Transverse colon (tissue), 4 donors: ENCODE measurements at regions not wholly inside any gene's neighbourhood (a gene's known extent, or its start where the extent isn't known, plus 50 kb on each side); places are given as distances from the start of the nearest gene placed in this dataset.

Source experiments
- EP300 ChIP-seq: sonication (generic); formaldehyde crosslinking; IDR thresholded peaks from one replicate; pipeline ENCODE4 v1.6.1; 2017; ENCODE audit warnings: antibody characterized with exemption, low read depth
- POLR2A ChIP-seq: fragments of 450-650 bp; IDR thresholded peaks from one replicate; pipeline ENCODE4 v1.6.1; 2016; ENCODE audit warnings: antibody characterized with exemption, mild to moderate bottlenecking, moderate library complexity
- POLR2AphosphoS5 ChIP-seq, 3 donors: sonication (generic); formaldehyde crosslinking; IDR thresholded peaks; one replicate each; pipeline ENCODE4 v1.6.1; 2016; ENCODE audit warnings: antibody characterized with exemption in 3 of 3
- TF ChIP-seq, protein P1 (sequence below), 5 experiments: fragments of 200-600 bp in 3 of 5; fragments of 450-650 bp in 2 of 5; sonication (generic) in 3 of 5; IDR thresholded peaks; 1 replicate in 2 of 5; 2 replicates in 3 of 5; pipeline ENCODE4 v1.5.1; 2016 to 2017; ENCODE audit warnings: antibody characterized with exemption in 5 of 5, inconsistent platforms in 3 of 5, mild to moderate bottlenecking in 2 of 5, moderate library complexity in 1 of 5

DNA sequence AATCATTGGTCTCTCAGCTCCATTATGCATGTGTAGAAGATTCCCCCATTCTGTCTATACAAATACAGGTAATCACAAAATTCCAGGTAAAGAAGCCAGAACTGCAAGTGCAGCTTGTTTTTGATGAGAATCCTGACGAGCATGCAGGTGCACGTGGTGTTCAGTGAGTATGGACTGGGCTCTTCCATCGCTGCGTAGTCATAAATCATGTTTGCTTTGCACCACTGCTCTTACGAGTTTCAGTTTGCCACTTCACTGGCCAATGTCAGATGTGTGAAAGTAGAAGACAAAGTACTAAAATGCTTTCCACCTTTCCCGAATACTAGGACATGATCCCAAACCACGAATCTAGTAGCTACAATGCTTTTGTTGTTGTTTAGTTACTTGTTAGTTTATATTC lies 390.7 kb downstream of the LIG4 start:
- TF ChIP-seq, protein P1, sequence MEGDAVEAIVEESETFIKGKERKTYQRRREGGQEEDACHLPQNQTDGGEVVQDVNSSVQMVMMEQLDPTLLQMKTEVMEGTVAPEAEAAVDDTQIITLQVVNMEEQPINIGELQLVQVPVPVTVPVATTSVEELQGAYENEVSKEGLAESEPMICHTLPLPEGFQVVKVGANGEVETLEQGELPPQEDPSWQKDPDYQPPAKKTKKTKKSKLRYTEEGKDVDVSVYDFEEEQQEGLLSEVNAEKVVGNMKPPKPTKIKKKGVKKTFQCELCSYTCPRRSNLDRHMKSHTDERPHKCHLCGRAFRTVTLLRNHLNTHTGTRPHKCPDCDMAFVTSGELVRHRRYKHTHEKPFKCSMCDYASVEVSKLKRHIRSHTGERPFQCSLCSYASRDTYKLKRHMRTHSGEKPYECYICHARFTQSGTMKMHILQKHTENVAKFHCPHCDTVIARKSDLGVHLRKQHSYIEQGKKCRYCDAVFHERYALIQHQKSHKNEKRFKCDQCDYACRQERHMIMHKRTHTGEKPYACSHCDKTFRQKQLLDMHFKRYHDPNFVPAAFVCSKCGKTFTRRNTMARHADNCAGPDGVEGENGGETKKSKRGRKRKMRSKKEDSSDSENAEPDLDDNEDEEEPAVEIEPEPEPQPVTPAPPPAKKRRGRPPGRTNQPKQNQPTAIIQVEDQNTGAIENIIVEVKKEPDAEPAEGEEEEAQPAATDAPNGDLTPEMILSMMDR (IDR thresholded peaks at IDR 0.05): no peak
- TF ChIP-seq POLR2A (no peak), POLR2AphosphoS5 (IDR thresholded peaks at IDR 0.05) (no peak), EP300 (no peak)
